ENCODE measurements at regions not wholly inside any gene's neighbourhood (a gene's known extent, or its start where the extent isn't known, plus 50 kb on each side); places are given as distances from the start of the nearest gene placed in this dataset.

GRCh38 chr5:125833398-125833797, 589.8 kb upstream of the GRAMD2B start:
- TF ChIP-seq CTCF (IDR thresholded peaks at IDR 0.05) (no peak), POLR2A (IDR thresholded peaks at IDR 0.05) (no peak)
